AG04449 (cell line): ENCODE measurements at regions not wholly inside any gene's neighbourhood (a gene's known extent, or its start where the extent isn't known, plus 50 kb on each side); places are given as distances from the start of the nearest gene placed in this dataset.

ENCODE experiments used
- CTCF ChIA-PET: fragments of 350-600 bp; formaldehyde crosslinking; extraction: SDS; loops from one replicate; lab custom pipeline; 2021; ENCODE audit warnings: antibody characterized with exemption; lab: Yijun Ruan, JAX
- POLR2A ChIA-PET: fragments of 400-600, 350-600 bp; formaldehyde crosslinking; extraction: SDS; loops from one replicate; lab custom pipeline; 2020; ENCODE audit warnings: antibody characterized with exemption, inconsistent platforms; lab: Yijun Ruan, JAX
- DNase-seq: peaks from one replicate; pipeline ENCODE4 v3.0.0-alpha.2; 2010; ENCODE audit warnings: low read depth, low spot score
- H3K4me3 ChIP-seq: 2 replicates; pipeline ENCODE4 v1.5.1; 2011; ENCODE audit warnings: low read depth, mild to moderate bottlenecking, control low read depth, low read length
- TF ChIP-seq, protein P1 (sequence below): IDR thresholded peaks from one replicate; pipeline ENCODE4 v1.5.1; 2011; ENCODE audit warnings: mild to moderate bottlenecking, moderate library complexity, low read length, control low read depth, inconsistent platforms; ENCODE audit not compliant: insufficient read depth; ENCODE audit errors: missing control alignments

DNA sequence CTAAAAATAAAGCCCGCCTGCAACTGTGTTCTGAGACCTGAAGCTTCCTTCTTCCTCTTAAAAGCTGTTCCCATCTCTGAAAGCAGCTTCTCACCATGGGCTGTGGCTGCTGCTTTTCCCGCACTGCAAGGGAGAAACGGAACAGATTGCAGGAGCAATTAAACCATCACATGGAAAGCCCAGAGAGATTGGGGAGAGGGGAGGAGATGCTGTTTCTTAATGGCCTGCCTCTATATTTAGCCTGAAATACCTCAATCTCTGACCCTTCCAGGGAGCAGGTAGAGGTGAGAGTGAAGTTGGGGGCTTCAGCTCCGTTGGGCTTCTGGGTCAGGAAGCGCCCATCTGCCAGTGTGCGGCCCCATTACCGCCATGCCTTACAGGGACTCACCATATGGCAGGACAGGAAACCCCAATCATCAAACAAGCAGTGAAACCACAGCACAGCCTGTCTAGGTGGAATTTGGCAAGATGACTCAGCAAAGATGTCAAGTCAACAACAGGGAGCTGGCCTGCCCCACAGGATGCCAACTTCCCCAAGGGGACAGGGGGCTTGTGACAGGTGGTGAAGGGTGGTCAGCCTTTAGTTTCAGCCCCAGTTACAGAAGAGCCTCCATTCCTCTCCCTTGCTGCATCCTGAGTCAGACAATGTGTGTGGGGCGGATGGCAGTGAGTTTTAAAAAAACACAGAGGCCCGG lies 286.6 kb upstream of the CCL2 start:
- TF ChIP-seq, protein P1, sequence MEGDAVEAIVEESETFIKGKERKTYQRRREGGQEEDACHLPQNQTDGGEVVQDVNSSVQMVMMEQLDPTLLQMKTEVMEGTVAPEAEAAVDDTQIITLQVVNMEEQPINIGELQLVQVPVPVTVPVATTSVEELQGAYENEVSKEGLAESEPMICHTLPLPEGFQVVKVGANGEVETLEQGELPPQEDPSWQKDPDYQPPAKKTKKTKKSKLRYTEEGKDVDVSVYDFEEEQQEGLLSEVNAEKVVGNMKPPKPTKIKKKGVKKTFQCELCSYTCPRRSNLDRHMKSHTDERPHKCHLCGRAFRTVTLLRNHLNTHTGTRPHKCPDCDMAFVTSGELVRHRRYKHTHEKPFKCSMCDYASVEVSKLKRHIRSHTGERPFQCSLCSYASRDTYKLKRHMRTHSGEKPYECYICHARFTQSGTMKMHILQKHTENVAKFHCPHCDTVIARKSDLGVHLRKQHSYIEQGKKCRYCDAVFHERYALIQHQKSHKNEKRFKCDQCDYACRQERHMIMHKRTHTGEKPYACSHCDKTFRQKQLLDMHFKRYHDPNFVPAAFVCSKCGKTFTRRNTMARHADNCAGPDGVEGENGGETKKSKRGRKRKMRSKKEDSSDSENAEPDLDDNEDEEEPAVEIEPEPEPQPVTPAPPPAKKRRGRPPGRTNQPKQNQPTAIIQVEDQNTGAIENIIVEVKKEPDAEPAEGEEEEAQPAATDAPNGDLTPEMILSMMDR: no peak
- no peak overlapping the region for H3K4me3 ChIP-seq
- ChIA-PET CTCF (no interaction called here), POLR2A (no interaction called here)
- no peak for DNase-seq

GRCh38 chr17:33970279-33970678 lies 284.8 kb upstream of the CCL2 start:
- no peak for DNase-seq
- POLR2A ChIA-PET: no interaction called here
- H3K4me3 ChIP-seq: no peak overlapping the region
- CTCF ChIA-PET: no interaction called here
- TF ChIP-seq, protein P1: no peak

DNA sequence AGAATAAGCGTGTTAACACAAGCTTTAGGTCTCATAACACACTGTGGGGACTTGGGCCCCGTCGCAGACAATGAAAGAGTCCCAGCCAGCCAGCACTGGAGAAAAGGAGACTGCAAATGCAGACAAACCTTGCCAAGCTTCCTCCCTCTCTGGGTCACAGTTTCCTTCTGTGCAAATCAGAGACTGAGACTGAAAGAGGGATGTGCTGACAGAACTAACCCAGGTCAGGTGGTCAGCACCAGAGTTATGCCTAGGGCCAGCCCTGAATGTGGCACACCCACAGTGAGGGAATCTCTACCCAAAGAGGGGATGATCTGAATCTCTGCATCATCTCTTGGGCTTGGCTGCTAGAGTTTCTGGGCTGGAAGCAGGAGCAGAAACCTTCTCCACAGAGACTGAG lies 282.3 kb upstream of the CCL2 start:
- TF ChIP-seq, protein P1: no peak

DNA sequence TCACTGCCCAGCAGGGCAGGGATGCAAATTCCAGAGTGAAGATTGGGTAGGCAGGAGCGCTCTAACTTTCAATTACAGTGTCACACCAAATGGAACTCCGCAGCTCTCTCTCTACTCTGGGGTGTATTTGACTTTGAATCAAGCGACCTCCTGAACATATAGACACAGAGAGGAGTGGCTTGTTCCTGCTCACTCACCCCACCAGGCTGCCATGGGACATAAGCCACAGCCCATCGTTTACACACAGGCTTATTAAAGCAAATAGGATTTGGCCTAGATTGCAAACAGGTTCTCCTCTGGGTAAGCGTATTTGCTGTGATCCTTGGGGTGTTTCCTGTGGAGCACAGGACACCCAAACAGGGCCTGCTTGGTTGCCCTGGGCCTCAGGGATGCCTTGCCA lies 281.6 kb upstream of the CCL2 start:
- H3K4me3 ChIP-seq: no peak overlapping the region
- POLR2A ChIA-PET: no interaction called here
- CTCF ChIA-PET: no interaction called here

More for the DNA sequence above, 282.3 kb upstream of the CCL2 start:
- POLR2A ChIA-PET: no interaction called here
- CTCF ChIA-PET: no interaction called here
- no peak overlapping the region for H3K4me3 ChIP-seq
- no peak for DNase-seq

DNA sequence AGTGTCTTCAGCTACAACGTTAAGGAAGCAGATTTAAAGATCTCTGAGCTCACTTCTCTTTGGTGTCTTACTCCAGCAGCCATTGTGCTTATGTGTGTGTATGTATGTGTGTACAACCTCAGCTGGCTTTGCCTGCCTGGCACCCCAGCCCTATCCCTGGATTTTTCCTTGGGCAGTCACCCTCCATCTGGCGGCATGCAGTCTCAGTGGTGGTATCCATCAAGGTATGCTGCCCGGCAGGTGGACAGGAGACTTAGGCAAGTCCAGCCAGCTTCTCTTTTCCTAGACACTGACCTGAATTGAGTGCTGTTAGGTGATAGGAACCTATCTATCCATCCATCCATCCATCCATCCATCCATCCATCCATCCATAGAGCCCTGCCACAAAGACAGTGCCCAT lies 280.8 kb upstream of the CCL2 start:
- ChIA-PET POLR2A (no interaction called here), CTCF (no interaction called here)
- no peak overlapping the region for H3K4me3 ChIP-seq
- TF ChIP-seq, protein P1: no peak
- no peak for DNase-seq

More for the DNA sequence above, 281.6 kb upstream of the CCL2 start:
- DNase-seq: no peak
- TF ChIP-seq, protein P1: no peak

- DNase-seq: no peak
- ChIA-PET CTCF (no interaction called here), POLR2A (no interaction called here)
- no peak overlapping the region for H3K4me3 ChIP-seq
- TF ChIP-seq, protein P1: no peak
Measured at GRCh38 chr17:33976831-33977230, 278.3 kb upstream of the CCL2 start.
